ENCODE measurements at regions not wholly inside any gene's neighbourhood (a gene's known extent, or its start where the extent isn't known, plus 50 kb on each side); places are given as distances from the start of the nearest gene placed in this dataset.

DNA sequence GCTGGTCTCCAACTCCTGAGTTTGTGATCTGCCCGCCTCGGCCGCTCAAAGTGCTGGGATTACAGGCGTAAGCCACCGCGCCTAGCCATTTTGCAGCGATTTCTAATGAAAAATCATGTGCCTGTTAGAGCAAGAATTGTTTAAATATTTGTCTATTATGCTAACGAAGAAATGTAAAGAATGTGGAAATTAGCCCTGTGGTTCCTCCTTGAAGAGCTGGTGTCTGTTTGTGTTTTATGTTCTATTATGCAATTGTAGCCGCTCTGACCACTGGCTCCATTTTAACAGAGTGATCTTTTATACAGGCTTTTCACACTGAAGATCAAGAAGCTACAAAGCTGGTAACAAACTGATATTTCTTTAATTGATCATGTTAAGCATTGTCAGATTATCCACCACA lies 217.3 kb downstream of the USP22 start:
- TF ChIP-seq, protein P1, sequence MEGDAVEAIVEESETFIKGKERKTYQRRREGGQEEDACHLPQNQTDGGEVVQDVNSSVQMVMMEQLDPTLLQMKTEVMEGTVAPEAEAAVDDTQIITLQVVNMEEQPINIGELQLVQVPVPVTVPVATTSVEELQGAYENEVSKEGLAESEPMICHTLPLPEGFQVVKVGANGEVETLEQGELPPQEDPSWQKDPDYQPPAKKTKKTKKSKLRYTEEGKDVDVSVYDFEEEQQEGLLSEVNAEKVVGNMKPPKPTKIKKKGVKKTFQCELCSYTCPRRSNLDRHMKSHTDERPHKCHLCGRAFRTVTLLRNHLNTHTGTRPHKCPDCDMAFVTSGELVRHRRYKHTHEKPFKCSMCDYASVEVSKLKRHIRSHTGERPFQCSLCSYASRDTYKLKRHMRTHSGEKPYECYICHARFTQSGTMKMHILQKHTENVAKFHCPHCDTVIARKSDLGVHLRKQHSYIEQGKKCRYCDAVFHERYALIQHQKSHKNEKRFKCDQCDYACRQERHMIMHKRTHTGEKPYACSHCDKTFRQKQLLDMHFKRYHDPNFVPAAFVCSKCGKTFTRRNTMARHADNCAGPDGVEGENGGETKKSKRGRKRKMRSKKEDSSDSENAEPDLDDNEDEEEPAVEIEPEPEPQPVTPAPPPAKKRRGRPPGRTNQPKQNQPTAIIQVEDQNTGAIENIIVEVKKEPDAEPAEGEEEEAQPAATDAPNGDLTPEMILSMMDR (IDR thresholded peaks at IDR 0.05), result no peak
- TF ChIP-seq POLR2A (IDR thresholded peaks at IDR 0.05; ENCODE audit: low read depth), result no peak
- TF ChIP-seq EP300 (IDR thresholded peaks at IDR 0.05), result no peak
- TF ChIP-seq POLR2AphosphoS5 (IDR thresholded peaks at IDR 0.05), result no peak

Measured in esophagus muscularis mucosa (tissue), 4 donors.